GM21367 (cell line): ENCODE measurements at regions not wholly inside any gene's neighbourhood (a gene's known extent, or its start where the extent isn't known, plus 50 kb on each side); places are given as distances from the start of the nearest gene placed in this dataset.
"Not testable (repeated sequence)": the region's sequence is repeated elsewhere in the genome, so short reads cannot be mapped to it uniquely, and the experiment has no call there.

Source experiments
- ATAC-seq: cut with Tn5 transposase; IDR thresholded peaks from one replicate; pipeline ENCODE4 v1.9.1; 2021; ENCODE audit not compliant: unreplicated experiment

GRCh38 chr2:52622266-52622665 is 1145.3 kb upstream of the CHAC2 start:
- ATAC-seq, result no peak

- ATAC-seq, result no peak
Measured at GRCh38 chr2:52613064-52613463, 1154.5 kb upstream of the CHAC2 start.

DNA sequence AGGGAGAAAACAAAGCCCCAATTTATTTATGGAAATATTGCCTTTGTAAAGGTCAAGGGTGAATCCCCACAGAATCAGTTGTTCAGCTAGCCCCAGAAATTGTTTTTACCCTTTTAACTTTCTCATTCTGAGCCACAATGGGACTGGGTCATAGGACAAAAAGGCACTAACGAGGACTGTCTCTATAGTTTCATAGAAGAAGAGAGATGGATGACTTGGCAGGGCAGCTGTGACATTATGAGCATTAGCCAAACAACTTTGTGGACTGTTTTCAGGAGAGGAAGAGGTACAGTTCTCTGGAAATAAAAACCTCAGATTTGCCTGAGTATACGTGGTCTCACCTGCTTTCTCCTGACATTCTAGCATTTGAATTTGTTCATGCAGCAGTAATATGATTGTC is 1155.8 kb upstream of the CHAC2 start:
- ATAC-seq, result no peak

- no peak for ATAC-seq
Measured at GRCh38 chr2:52608030-52608429, 1159.6 kb upstream of the CHAC2 start.

DNA sequence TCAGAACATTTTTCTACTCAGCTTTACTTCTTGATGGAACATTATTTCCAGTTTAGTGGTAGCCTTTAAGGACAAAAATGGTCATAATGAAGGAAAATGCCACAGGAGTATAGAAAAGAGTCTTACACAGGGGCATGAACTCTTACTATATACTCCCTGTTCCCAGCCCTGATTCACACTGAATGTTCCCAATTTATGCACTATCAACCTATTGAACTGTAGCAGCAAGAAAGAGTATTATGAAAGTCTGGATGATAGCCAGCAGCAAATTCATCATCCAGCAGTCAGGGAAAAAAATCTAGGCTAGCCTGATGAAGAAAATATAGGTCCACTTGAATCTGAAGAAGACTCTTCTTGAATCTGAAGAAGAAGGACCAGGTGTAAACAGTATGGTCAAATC is 1170.3 kb upstream of the CHAC2 start:
- no peak for ATAC-seq

DNA sequence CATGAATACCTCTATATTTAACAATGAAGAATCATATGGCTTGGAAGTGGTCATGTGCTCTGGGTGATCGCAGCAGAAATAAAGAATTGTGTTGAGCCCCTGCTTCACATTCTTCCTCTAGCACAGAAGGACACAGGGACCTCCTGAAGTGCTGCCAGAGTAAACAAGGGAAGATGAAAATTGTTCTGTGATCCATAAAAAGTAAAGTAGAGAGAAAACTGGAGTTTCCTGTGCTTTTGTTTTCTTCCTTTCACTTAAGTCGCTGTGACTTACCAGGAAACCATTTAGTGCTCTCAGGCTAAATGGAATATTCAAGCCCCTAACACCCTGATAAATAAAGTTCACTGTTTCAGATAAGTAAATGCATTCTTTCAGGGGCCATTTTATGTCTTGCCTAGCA is 1173.6 kb upstream of the CHAC2 start:
- no peak for ATAC-seq

DNA sequence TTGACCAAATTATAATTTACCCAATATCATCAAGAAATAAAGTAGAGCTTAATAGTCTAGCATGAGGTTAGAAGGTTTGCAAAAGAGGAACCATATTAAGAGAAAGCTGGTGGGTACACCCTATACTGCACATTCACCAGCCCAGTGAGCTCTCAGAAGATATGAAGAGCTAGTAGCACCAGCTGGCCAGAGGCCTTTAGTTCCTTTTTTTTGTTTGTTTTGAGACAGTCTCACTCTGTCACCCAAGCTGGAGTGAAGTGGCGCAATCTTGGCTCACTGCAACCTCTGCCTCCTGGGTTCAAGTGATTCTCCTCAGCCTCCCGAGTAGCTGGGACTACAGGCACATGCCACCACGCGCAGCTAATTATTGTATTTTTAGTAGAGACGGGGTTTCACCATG is 1183.5 kb upstream of the CHAC2 start:
- ATAC-seq, result not testable (repeated sequence)

GRCh38 chr2:52572469-52572894 is 1195.1 kb upstream of the CHAC2 start:
- ATAC-seq, result no peak

GRCh38 chr2:52571380-52572347 is 1195.9 kb upstream of the CHAC2 start:
- no peak for ATAC-seq

GRCh38 chr2:52570716-52571115 is 1196.9 kb upstream of the CHAC2 start:
- ATAC-seq, result no peak

- ATAC-seq, result no peak
Measured at GRCh38 chr2:52563151-52563550, 1204.5 kb upstream of the CHAC2 start.

DNA sequence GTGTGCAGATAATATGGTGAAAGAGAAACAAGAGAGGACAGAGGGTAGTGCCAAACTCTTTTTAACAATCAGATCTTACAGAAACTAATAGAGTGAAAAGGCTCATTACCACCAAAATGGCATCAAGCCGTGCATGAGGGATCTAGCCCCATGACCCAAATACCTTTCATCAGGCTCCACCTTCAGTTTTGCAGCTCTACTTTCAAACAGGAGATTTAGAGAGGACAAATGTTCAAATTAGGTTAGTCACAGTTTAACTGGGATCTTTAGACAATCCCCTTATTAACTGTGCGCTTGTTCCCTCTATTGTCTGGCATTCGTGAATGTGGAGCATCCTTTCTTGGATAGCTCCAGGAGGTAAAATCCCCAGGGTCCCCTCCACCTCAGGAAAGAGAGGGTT is 1209.3 kb upstream of the CHAC2 start:
- ATAC-seq, result no peak

GRCh38 chr2:52542297-52542696 is 1225.3 kb upstream of the CHAC2 start:
- ATAC-seq, result no peak

GRCh38 chr2:52539026-52539970 is 1228.3 kb upstream of the CHAC2 start:
- ATAC-seq, result no peak

- ATAC-seq, result no peak
Measured at GRCh38 chr2:52537588-52537987, 1230.0 kb upstream of the CHAC2 start.

DNA sequence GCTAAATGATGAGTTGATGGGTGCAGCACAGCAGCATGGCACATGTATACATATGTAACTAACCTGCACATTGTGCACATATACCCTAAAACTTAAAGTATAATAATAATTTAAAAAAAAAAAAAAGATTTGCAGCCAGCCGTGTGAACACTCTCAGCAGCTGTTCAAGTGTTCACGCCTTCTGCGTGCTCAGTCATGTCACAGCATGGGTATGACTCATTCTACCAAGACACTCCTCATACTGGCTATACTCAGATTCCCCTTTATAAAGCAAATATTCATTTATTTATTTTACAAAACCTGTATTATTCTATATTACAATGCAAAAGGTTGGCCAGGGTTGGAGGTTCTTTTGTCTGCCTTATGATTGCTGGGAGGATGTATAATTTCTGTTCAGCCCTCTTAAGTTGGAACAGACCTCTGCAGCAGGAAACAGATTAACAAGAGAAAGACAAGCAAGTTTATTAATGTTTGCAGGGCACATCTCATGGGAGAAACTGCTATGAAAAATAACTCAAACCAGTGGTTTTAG is 1230.6 kb upstream of the CHAC2 start:
- ATAC-seq, result no peak

GRCh38 chr2:52532956-52533355 is 1234.6 kb upstream of the CHAC2 start:
- no peak for ATAC-seq

GRCh38 chr2:52526735-52527134 is 1240.9 kb upstream of the CHAC2 start:
- no peak for ATAC-seq

DNA sequence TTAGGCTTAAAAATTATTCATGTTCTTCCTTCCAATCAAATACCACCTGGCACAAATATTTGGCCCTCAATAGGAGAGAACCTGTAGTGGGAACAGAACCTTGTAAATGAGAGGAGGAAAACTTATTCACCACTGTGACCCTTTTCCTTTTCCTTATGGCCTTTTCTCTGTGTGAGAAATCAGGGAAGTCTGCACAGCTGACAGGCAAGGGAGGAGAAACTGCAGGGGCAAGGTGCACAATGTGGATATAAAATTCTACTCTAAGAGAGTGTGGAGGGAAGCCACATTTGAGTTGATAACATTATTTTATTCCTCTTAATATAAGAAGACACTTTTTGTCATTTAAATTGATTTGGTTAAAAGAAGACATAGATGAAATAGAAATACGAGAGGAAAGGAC is 1247.0 kb upstream of the CHAC2 start:
- ATAC-seq, result no peak

DNA sequence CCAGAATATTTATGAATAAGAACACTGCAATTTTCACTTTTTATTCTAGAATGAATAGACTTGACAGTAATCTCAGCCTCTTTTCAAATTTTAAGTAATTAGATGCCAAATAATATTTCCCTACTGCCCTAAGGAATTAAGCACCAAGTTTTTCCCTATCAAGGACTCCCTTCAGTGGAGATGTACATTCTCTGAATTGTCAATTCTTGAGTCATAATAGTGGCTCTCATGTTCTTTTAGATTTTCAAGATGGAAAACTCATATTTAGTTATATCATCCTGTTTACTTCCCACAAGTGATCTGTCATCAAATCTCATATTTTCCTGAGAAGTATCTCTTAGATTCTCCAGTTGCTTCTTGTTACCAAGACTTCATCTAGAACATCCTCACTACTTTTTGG is 1248.9 kb upstream of the CHAC2 start:
- no peak for ATAC-seq

DNA sequence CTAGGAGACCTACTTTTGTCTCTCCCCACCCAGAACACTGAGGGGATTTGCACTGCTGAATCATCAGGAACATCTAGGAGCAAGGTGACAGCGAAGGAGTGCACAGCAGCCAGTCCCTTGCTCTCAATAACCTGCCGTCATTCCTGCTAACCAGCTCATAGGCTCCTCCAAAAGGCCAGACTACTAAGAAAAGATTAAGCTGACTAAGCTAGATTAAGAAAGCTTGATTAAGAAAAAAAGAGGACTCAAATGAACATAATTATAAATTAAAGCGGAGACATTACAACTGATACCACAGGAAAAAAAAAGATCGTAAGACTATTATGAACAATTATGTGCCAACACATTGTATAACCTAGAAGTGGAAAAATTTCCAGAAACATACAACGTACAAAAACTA is 1254.8 kb upstream of the CHAC2 start:
- no peak for ATAC-seq
